Smooth muscle cell (in vitro differentiated cells): ENCODE measurements at regions not wholly inside any gene's neighbourhood (a gene's known extent, or its start where the extent isn't known, plus 50 kb on each side); places are given as distances from the start of the nearest gene placed in this dataset.

Experiments
- DNase-seq: peaks from one replicate; lab custom pipeline; 2025; ENCODE audit not compliant: unreplicated experiment; lab: John Stamatoyannopoulos, UW
- H2AFZ ChIP-seq: fragments of 200-600 bp; sonication (generic); 2 replicates; pipeline ENCODE4 v1.6.0; 2016; ENCODE audit warnings: antibody characterized with exemption, low read depth, mild to moderate bottlenecking
- H3F3A ChIP-seq: fragments of 200-600 bp; sonication (generic); 2 replicates; pipeline ENCODE4 v1.6.0; 2017; ENCODE audit warnings: antibody characterized with exemption, low read depth
- H3K27ac ChIP-seq: fragments of 200-600 bp; sonication (generic); 2 replicates; pipeline ENCODE4 v1.5.1; 2016; ENCODE audit warnings: low read depth, mild to moderate bottlenecking
- H3K27me3 ChIP-seq: fragments of 200-600 bp; sonication (generic); 2 replicates; pipeline ENCODE4 v1.6.1; 2016; ENCODE audit warnings: low read depth, mild to moderate bottlenecking
- H3K36me3 ChIP-seq: fragments of 200-600 bp; sonication (generic); 2 replicates; pipeline ENCODE4 v1.5.1; 2016; ENCODE audit warnings: low read depth
- H3K4me1 ChIP-seq: fragments of 200-600 bp; sonication (generic); 2 replicates; pipeline ENCODE4 v1.5.1; 2016; ENCODE audit warnings: low read depth
- H3K4me2 ChIP-seq: fragments of 200-600 bp; sonication (generic); 2 replicates; pipeline ENCODE4 v1.6.0; 2016; ENCODE audit warnings: mild to moderate bottlenecking
- H3K4me3 ChIP-seq: fragments of 200-600 bp; sonication (generic); 2 replicates; pipeline ENCODE4 v1.5.1; 2016; ENCODE audit warnings: mild to moderate bottlenecking
- H3K79me2 ChIP-seq: fragments of 200-600 bp; sonication (generic); 2 replicates; pipeline ENCODE4 v1.6.0; 2016; ENCODE audit warnings: low read depth, mild to moderate bottlenecking
- H3K9ac ChIP-seq: fragments of 200-600 bp; sonication (generic); 2 replicates; pipeline ENCODE4 v1.6.0; 2016; ENCODE audit warnings: low read depth
- H3K9me3 ChIP-seq: fragments of 200-600 bp; sonication (generic); replicated peaks from 2 replicates; pipeline ENCODE4 v1.5.1; 2016; ENCODE audit warnings: low read depth
- H4K20me1 ChIP-seq: fragments of 200-600 bp; sonication (generic); 2 replicates; pipeline ENCODE4 v1.6.0; 2016; ENCODE audit warnings: low read depth
- CTCF ChIP-seq: fragments of 200-600 bp; sonication (generic); IDR thresholded peaks from 2 replicates; pipeline ENCODE4 v1.5.1; 2017; ENCODE audit warnings: borderline replicate concordance, mild to moderate bottlenecking, antibody characterized with exemption; ENCODE audit not compliant: insufficient read depth, poor library complexity, severe bottlenecking
- WGBS: methylation state at CpG from one replicate; pipeline ENCODE4 v1.1.7; 2016; ENCODE audit warnings: low lambda C conversion rate; 5-methylcytosine and 5-hydroxymethylcytosine counted together

DNA sequence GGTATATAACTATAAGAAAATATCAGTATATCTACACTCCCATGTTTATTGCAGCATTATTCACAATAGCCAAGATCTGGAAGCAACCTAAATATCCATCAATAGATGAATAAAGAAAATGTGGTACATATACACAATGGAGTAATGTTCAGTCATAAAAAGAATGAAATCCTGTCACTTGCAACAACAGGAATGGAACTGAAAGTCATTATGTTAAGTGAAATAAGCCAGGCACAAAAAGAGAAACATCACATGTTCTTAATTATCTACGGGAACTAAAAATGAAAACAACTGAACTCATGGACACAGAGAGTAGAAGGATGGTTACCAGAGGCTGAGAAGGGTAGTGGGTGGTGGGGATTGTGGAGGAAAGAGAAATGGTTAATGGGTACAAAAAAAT lies 665.2 kb downstream of the TBC1D4 start:
- H3F3A ChIP-seq = no peaks in the 10 kb centered on the region
- 50% methylated on average over 1 of the region's 1 CpG for WGBS
- H3K9me3 ChIP-seq = peaks cover 5% of the 10 kb centered on the region
- no peak overlapping the region for H3K27ac ChIP-seq
- no peaks in the 10 kb centered on the region for H3K27me3 ChIP-seq
- no peaks in the 10 kb centered on the region for H3K79me2 ChIP-seq
- H3K4me2 ChIP-seq = no peak overlapping the region
- DNase-seq = no peak
- no peaks in the 10 kb centered on the region for H3K36me3 ChIP-seq
- no peak overlapping the region for H3K9ac ChIP-seq
- H4K20me1 ChIP-seq = no peaks in the 10 kb centered on the region
- H3K4me3 ChIP-seq = no peak overlapping the region
- H2AFZ ChIP-seq = no peak overlapping the region
- H3K4me1 ChIP-seq = no peaks in the 10 kb centered on the region
- TF ChIP-seq CTCF = no peak

DNA sequence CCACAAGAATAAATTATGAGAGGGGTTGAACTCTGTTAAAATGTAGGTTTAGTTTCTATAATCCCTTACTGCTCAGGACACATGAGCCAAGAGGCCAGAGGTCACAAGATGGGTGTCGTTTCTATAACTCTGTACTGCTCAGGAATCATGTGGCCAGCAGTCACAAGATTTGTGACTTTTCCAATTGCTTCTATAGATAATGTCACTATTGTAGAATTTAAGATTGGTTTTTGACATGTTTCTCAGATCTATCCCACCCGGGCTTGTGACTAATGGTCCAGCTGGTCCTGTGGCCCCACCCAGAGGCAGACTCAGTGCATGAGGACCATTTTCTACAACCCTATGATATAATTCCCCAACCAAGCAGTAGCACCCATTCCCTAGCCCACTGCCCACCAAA lies 662.0 kb upstream of the KLF12 start:
- Histone ChIP-seq H3K27ac (no peak overlapping the region), H3K79me2 (no peaks in the 10 kb centered on the region), H3K9me3 (no peaks in the 10 kb centered on the region), H3F3A (no peaks in the 10 kb centered on the region), H3K9ac (no peak overlapping the region), H3K36me3 (no peaks in the 10 kb centered on the region), H3K4me3 (no peak overlapping the region), H4K20me1 (no peaks in the 10 kb centered on the region), H3K4me2 (no peak overlapping the region), H2AFZ (peak overlapping the region; percentile 21), H3K27me3 (no peaks in the 10 kb centered on the region), H3K4me1 (no peaks in the 10 kb centered on the region)
- no peak for TF ChIP-seq CTCF
- no peak for DNase-seq
- WGBS = 95% methylated on average over 2 of the region's 2 CpGs

GRCh38 chr13:74795526-74795925 lies 661.3 kb upstream of the KLF12 start:
- H3K79me2 ChIP-seq = no peaks in the 10 kb centered on the region
- no peak overlapping the region for H3K9ac ChIP-seq
- H3K4me3 ChIP-seq = no peak overlapping the region
- H3K27ac ChIP-seq = no peak overlapping the region
- no peaks in the 10 kb centered on the region for H3F3A ChIP-seq
- DNase-seq = no peak
- H3K27me3 ChIP-seq = no peaks in the 10 kb centered on the region
- no peak overlapping the region for H3K4me2 ChIP-seq
- no peaks in the 10 kb centered on the region for H3K36me3 ChIP-seq
- no peaks in the 10 kb centered on the region for H3K9me3 ChIP-seq
- TF ChIP-seq CTCF = no peak
- H4K20me1 ChIP-seq = no peaks in the 10 kb centered on the region
- H2AFZ ChIP-seq = peak overlapping the region; percentile 21
- no peaks in the 10 kb centered on the region for H3K4me1 ChIP-seq

GRCh38 chr13:74794582-74794981 lies 660.4 kb upstream of the KLF12 start:
- Histone ChIP-seq H3K9me3 (no peaks in the 10 kb centered on the region), H3K27ac (no peak overlapping the region), H3K4me1 (no peaks in the 10 kb centered on the region), H3K9ac (no peak overlapping the region), H4K20me1 (no peaks in the 10 kb centered on the region), H3K27me3 (no peaks in the 10 kb centered on the region), H3K4me2 (no peak overlapping the region), H3K79me2 (no peaks in the 10 kb centered on the region), H3K4me3 (no peak overlapping the region), H3K36me3 (no peaks in the 10 kb centered on the region), H3F3A (no peaks in the 10 kb centered on the region), H2AFZ (no peak overlapping the region)
- no peak for DNase-seq
- 84% methylated on average over 3 of the region's 3 CpGs for WGBS
- no peak for TF ChIP-seq CTCF
